HG03159 (cell line): ENCODE measurements at regions not wholly inside any gene's neighbourhood (a gene's known extent, or its start where the extent isn't known, plus 50 kb on each side); places are given as distances from the start of the nearest gene placed in this dataset.
"Not testable (repeated sequence)": the region's sequence is repeated elsewhere in the genome, so short reads cannot be mapped to it uniquely, and the experiment has no call there.

Source experiments
- ATAC-seq: cut with Tn5 transposase; IDR thresholded peaks from one replicate; pipeline ENCODE4 v1.9.1; 2021; ENCODE audit warnings: mild to moderate bottlenecking, moderate library complexity; ENCODE audit not compliant: unreplicated experiment

DNA sequence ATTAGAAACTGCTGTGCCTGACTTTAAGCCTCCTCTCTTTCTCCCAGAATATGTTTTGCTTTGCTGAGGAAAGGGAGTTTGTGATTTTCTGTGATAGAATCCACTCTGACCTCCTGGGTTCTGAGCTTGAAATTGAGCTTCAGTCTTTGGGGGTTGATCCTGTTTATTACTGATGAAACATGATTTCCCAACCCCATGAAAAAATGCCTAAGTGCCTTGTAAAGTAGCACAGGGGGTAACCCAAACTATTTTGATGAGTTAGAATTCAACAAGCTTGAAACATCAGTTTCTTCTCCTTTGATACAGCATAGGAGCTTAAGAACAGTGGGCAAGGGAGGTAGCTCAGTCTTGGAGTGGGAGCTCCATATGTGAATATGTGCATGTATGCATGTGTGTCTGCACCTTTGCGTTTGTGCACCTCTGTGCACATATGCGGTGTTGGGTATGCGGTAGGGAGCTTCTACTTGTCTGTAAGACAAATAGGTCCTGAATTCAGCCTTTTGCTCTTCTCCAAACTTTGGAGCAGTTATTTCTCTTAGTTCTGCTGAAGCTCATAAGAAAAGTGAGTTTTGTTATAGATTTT lies 364.6 kb downstream of the OSR1 start:
- ATAC-seq: no peak

DNA sequence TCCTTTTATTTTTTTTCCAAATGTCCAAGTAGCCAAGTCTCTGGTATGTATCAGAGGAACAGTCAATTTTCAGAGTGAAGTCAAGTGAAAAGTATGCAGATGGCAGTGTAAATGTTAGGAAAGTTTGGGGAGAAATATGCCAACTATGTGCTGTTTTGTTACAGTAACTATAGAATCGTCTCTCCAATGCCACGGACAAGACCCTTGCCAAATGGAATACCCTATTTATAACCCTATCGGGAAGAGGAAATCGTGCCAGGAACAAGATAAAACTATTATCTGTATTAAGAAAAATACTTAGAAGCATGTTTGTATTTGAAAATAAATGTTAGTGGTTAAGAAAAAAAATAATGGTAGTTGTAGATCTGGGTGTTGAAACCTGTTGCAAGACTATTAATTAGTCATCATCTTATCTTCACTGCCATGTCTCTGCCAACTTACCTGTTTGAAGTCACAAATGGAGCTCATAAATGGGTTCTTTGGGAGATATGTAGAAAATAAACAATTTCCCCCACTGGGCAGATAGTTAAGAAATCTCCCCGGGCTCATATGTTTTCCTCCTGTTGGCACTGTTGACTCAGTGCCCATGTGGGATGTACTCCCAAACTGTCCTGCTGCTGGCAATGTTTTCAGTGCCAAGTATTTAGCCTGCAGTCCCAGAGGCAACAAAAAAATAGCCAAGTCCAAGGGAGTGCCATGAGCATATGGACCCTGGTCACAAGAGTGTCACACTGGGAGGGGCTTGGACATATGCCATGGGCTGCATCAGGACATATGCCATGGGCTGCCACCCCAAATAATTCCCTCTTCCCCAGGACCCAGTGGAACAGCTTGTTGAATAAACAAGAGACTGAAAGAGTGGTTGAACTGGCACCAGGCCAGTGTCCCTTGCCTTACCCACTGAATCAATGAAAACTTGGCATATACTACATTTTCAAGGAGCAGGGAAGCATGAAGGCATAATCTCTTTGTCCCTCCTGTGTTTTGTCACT lies 366.9 kb downstream of the OSR1 start:
- no peak for ATAC-seq

- no peak for ATAC-seq
Observed at GRCh38 chr2:18988631-18989232, 369.7 kb downstream of the OSR1 start.

DNA sequence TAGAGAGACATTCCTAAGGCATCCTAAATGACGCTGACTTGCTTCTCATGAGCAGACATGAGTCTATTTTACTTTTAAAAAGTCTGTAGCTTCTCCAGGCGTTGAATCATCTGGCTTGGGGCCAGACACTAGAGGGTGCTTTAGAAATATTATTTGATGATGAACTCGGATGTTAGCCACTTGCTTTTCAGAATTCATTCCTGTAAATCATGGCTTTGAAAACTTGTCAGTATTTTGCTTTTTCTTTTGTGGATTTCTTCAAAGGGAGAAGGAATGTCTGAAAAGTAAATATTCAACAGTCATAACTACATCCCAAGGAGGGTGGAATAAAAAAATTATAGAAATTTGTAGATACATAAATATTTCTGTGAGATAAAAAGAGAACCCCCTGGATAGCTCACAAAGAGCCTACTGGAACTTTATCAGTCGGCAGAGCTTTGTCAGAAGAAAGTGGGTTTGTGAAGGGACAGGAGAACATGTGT lies 370.8 kb downstream of the OSR1 start:
- no peak for ATAC-seq

DNA sequence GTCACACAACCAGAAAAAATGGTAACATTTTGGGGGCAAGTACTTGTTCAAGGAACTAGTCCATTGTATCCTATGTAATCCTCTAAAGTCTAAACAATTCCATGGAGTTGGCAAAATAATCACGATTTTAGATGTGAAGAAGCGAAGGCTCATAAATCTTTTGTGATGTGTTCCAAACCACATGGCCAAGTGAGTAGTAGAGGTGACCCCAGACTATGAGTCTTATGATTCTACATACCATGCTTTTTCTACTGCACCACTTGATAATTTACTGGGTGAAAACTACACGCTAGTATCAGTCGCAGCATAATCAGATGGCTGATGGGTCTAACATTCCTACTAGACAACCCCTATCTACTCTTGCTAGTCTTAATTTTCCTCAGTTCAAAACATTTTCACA lies 371.4 kb downstream of the OSR1 start:
- ATAC-seq: no peak

- ATAC-seq: no peak
Observed at GRCh38 chr2:18986046-18986445, 372.4 kb downstream of the OSR1 start.

GRCh38 chr2:18980786-18981430 lies 377.5 kb downstream of the OSR1 start:
- no peak for ATAC-seq

DNA sequence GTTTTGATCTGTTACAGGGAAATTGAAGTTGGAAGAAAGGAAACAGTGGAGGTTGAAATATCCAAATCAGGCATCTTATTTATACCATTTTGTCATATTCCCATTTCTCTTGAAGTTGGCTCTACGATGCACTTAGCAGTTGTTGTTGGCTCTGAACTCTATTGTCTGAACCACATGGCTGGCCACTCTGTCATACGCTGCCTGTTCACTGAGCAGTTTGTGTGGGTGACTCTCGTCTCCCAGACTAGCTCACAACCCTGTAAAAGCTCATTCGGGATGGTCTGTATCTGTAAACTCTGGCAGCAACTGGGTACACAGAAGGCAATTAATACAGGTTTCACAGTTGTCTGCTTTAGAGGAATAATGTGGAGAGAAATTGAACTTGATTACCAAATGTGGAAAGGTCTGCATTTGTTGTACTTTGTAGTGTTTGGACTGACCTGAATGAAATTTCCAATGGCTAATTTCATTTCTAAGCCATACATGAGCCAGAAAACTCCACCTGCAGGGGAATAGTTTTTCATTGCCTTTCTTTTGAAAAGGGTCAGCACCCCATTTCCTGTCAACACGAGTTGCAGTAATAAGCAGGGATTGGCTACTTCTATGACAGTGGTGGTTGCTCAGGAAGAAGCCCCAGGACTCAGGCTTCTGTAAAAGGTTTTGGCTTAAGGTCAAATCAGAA lies 378.2 kb downstream of the OSR1 start:
- ATAC-seq: no peak

GRCh38 chr2:18977409-18977808 lies 381.0 kb downstream of the OSR1 start:
- ATAC-seq: no peak

- peak; percentile 86 for ATAC-seq
Observed at GRCh38 chr2:18976168-18976961, 382.1 kb downstream of the OSR1 start.

GRCh38 chr2:18975506-18976167 lies 382.8 kb downstream of the OSR1 start:
- no peak for ATAC-seq

GRCh38 chr2:18971628-18972027 lies 382.3 kb upstream of the NT5C1B start:
- ATAC-seq: no peak

DNA sequence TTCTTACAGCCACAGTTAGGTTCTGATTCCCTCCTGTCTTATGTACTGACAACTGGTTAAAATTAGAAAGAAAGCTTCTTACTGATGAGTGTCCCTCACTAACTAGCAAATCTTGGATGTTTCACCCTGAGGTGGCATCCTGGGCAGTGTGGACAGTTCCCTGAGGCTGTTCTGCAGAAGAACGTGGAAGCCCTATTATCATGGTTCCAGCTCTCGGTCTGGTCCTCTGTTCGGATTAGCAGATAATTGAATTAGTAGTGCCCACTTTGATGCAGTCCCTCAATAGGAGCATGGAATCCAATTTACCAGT lies 381.7 kb upstream of the NT5C1B start:
- ATAC-seq: no peak

GRCh38 chr2:18966131-18966530 lies 376.8 kb upstream of the NT5C1B start:
- ATAC-seq: no peak

- not testable (repeated sequence) for ATAC-seq
Observed at GRCh38 chr2:18963739-18964256, 374.4 kb upstream of the NT5C1B start.

DNA sequence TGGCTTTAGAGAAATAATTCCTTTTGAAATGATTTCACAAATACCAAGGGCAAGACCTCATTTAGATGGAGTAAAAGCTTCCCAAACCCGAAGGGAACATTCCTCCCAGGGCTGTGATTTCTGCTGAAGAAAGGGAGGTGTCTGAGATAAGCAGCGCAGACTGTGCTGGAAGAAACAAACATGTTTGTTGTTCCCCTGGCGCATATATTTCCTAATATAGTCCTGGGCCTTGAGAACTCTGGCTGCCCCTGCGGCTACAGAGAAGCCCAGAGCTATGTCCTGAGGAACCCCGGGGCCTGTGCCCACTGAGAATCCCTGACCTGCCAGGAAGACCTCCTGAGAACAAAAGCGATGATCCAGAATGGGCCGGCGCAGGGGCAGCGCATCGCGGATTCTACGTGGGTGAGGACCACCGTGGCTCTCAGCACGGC lies 372.6 kb upstream of the NT5C1B start:
- ATAC-seq: no peak

DNA sequence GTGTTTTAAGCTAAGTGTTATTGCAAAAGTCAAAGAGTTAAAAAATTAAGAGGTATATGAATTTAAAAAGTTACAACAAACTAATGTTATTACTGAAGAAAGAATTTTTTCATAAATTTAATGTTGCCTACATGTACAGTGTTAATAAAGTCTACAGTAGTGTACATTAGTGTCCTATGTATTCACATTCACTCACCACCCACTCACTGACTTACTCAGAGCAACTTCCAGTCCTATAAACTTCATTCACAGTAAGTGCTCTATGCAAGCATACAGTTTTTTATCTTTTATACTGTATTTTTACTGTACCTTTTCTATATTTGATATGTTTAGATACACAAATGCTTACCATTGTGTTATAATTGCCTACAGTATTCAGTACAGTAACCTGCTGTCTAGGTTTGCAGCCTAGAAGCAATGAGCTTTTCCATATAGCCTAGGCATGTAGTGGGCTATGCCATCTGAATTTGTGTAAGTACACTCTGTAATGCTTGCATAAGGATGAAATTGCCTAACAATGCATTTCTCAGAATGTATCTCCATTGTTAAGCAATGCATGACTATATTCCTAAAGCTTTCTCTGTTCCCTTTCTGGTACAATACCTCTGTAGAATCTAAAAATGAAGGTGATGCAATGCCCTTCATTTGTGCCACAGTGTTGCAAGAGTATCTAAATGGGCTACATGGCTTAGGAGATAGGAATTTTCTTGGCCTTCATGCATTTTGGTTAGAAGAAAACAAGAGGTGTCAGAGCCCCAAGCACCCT lies 370.8 kb upstream of the NT5C1B start:
- ATAC-seq: no peak

GRCh38 chr2:18959200-18959599 lies 369.8 kb upstream of the NT5C1B start:
- no peak for ATAC-seq
